Heart left ventricle (tissue), 13 donors: ENCODE measurements at regions not wholly inside any gene's neighbourhood (a gene's known extent, or its start where the extent isn't known, plus 50 kb on each side); places are given as distances from the start of the nearest gene placed in this dataset.

Experiments used
- CTCF ChIP-seq, 12 donors: fragments of 200-600 bp; sonication (generic) in 4 of 12; IDR thresholded peaks; one replicate each; pipeline versions ENCODE4 v1.5.0 to v1.8.0; 2018 to 2022; ENCODE audit warnings: antibody characterized with exemption in 12 of 12, mild to moderate bottlenecking in 5 of 12
- POLR2A ChIP-seq, 2 donors: fragments of 450-650 bp; IDR thresholded peaks; one replicate each; pipeline ENCODE4 v1.6.1; 2017; ENCODE audit warnings: antibody characterized with exemption in 2 of 2, mild to moderate bottlenecking in 2 of 2, moderate library complexity in 2 of 2
- donor health status: ischemic (EF 13 %, LVEDD 7.1; RV severe dilation, severe dysfunction).
- donor health status: DM: no; HTN: yes; CAD: no.
- donor health status: DM: no; HTN: no; CAD: no.
- donor health status: ischemic (EF 25% LVEDD 6.9; RV normal size, moderate dysfunction).
- donor health status: ischemic (EF 25% LVEDD 5.7; RV mildly dilated, moderate dysfunction).
- donor health status: ischemic (EF 35%, LVEDD 5.7; RV mildly dilated, moderate dysfunction).
- donor health status: nonischemic (EF 11% LVEDD 7.7; RV severe dilation, severe dysfunction).
- donor health status: DM: yes; HTN: yes; CAD: no.
- donor health status: PGD.
- donor health status: ischemic (EF 29% LVEDD 5.4; RV normal size, mild dysfunction).
- donor health status: nonischemic (EF 23%, LVEDD 6.1; RV moderate dilation, normal function).

GRCh38 chr12:78579846-78580245 lies 284.7 kb upstream of the SYT1 start:
- TF ChIP-seq CTCF (IDR thresholded peaks at IDR 0.05) (no peak), POLR2A (IDR thresholded peaks at IDR 0.05) (no peak)
